IMR-90 (cell line): ENCODE measurements at regions not wholly inside any gene's neighbourhood (a gene's known extent, or its start where the extent isn't known, plus 50 kb on each side); places are given as distances from the start of the nearest gene placed in this dataset.

Experiments
- ATAC-seq: fragments of 200-7000 bp; cut with Tn5 transposase; 2 replicates; pipeline ENCODE4 v1.9.1; 2020; ENCODE audit warnings: low read depth, mild to moderate bottlenecking, moderate library complexity
- BruUV-seq: library from RNA; stranded (reverse); fragments of 400-500 nt; replicated peaks from 2 replicates; lab custom pipeline; 2021; lab: Mats Ljungman, UMichigan
- CTCF ChIA-PET: fragments of 300-600 bp; formaldehyde crosslinking; extraction: SDS; loops from one replicate; lab custom pipeline; 2021; ENCODE audit warnings: antibody characterized with exemption; lab: Yijun Ruan, JAX
- POLR2A ChIA-PET: fragments of 300-600 bp; sonication (Branson Sonifier 250); formaldehyde crosslinking; loops from one replicate; lab custom pipeline; 2022; ENCODE audit warnings: antibody characterized with exemption; ENCODE audit not compliant: unreplicated experiment; lab: Charles Lee
- DNase-seq: peaks from one replicate; pipeline ENCODE4 v3.0.0; 2013
- H2AFZ ChIP-seq: replicated peaks from 2 replicates; pipeline ENCODE3; 2013; ENCODE audit warnings: low read length, mild to moderate bottlenecking; ENCODE audit not compliant: poor library complexity
- H2AK5ac ChIP-seq: 2 replicates; pipeline ENCODE4 v1.6.1; 2013; ENCODE audit warnings: low read depth, low read length, inconsistent platforms
- H2AK9ac ChIP-seq: replicated peaks from 2 replicates; pipeline ENCODE3; 2013; ENCODE audit warnings: mild to moderate bottlenecking, low read depth, low read length, moderate library complexity; ENCODE audit not compliant: poor library complexity
- H2BK120ac ChIP-seq: 2 replicates; pipeline ENCODE4 v1.6.1; 2013; ENCODE audit warnings: low read depth, low read length, inconsistent platforms
- H2BK15ac ChIP-seq: 3 replicates; pipeline ENCODE4 v1.6.1; 2013; ENCODE audit warnings: low read depth, low read length, inconsistent platforms
- H2BK20ac ChIP-seq: 2 replicates; pipeline ENCODE4 v1.6.1; 2013; ENCODE audit warnings: low read depth, mild to moderate bottlenecking, inconsistent platforms, low read length, moderate library complexity
- H2BK5ac ChIP-seq: 2 replicates; pipeline ENCODE4 v1.6.1; 2013; ENCODE audit warnings: mild to moderate bottlenecking, low read depth, low read length, inconsistent platforms; ENCODE audit not compliant: poor library complexity, severe bottlenecking
- H3K14ac ChIP-seq: replicated peaks from 2 replicates; pipeline ENCODE4 v1.6.1; 2013; ENCODE audit warnings: low read depth, low read length, inconsistent platforms
- H3K18ac ChIP-seq: 2 replicates; pipeline ENCODE4 v1.6.1; 2013; ENCODE audit warnings: low read depth, low read length, control low read depth
- H3K23ac ChIP-seq: 2 replicates; pipeline ENCODE4 v1.6.1; 2013; ENCODE audit warnings: low read depth, low read length, inconsistent platforms
- H3K27ac ChIP-seq: 2 replicates; pipeline ENCODE4 v1.5.1; 2013; ENCODE audit warnings: mild to moderate bottlenecking, control low read depth, low read length; ENCODE audit not compliant: insufficient read depth
- H3K27me3 ChIP-seq: 2 replicates; pipeline ENCODE4 v1.6.1; 2013; ENCODE audit warnings: low read length; ENCODE audit not compliant: control insufficient read depth, insufficient read depth
- H3K36me3 ChIP-seq: 2 replicates; pipeline ENCODE4 v1.6.1; 2013; ENCODE audit warnings: low read length, mixed read lengths; ENCODE audit not compliant: control insufficient read depth, insufficient read depth
- H3K4ac ChIP-seq: 2 replicates; pipeline ENCODE4 v1.6.1; 2013; ENCODE audit warnings: low read depth, low read length, inconsistent platforms
- H3K4me1 ChIP-seq: 2 replicates; pipeline ENCODE4 v1.6.1; 2013; ENCODE audit warnings: low read length, mixed read lengths; ENCODE audit not compliant: control insufficient read depth, insufficient read depth
- H3K4me2 ChIP-seq: 2 replicates; pipeline ENCODE4 v1.6.1; 2013; ENCODE audit warnings: low read depth, mild to moderate bottlenecking, control low read depth, low read length, moderate library complexity
- H3K4me3 ChIP-seq: 2 replicates; pipeline ENCODE4 v1.5.1; 2013; ENCODE audit warnings: low read depth, mild to moderate bottlenecking, control low read depth, low read length, moderate library complexity; ENCODE audit not compliant: insufficient read depth
- H3K56ac ChIP-seq: 2 replicates; pipeline ENCODE4 v1.6.1; 2013; ENCODE audit warnings: low read length, inconsistent platforms; ENCODE audit not compliant: insufficient read depth; ENCODE audit errors: extremely low read depth
- H3K79me1 ChIP-seq, 2 experiments: 2 replicates each; pipeline ENCODE4 v1.6.1; 2013; ENCODE audit warnings: low read length in 2 of 2, inconsistent platforms in 1 of 2, low read depth in 1 of 2
- H3K9ac ChIP-seq: 2 replicates; pipeline ENCODE4 v1.6.1; 2013; ENCODE audit warnings: low read depth, low read length, control low read depth
- H3K9me1 ChIP-seq: 2 replicates; pipeline ENCODE4 v1.6.1; 2013; ENCODE audit warnings: low read length, inconsistent platforms; ENCODE audit not compliant: insufficient read depth
- H3K9me3 ChIP-seq: 2 replicates; pipeline ENCODE4 v1.6.1; 2013; ENCODE audit warnings: low read length; ENCODE audit not compliant: control insufficient read depth, insufficient read depth
- H4K20me1 ChIP-seq: 2 replicates; pipeline ENCODE4 v1.6.1; 2013; ENCODE audit warnings: low read length, inconsistent platforms; ENCODE audit not compliant: insufficient read depth
- H4K5ac ChIP-seq: 2 replicates; pipeline ENCODE4 v1.6.1; 2013; ENCODE audit warnings: mild to moderate bottlenecking, low read depth, low read length, control low read depth
- H4K8ac ChIP-seq, 2 experiments: 2 replicates each; pipeline ENCODE4 v1.6.1; 2013; ENCODE audit warnings: low read depth in 2 of 2, low read length in 2 of 2, control low read depth in 1 of 2, inconsistent platforms in 1 of 2
- H4K91ac ChIP-seq: 2 replicates; pipeline ENCODE4 v1.6.1; 2013; ENCODE audit warnings: low read depth, low read length, inconsistent platforms; ENCODE audit not compliant: insufficient read depth
- CEBPB ChIP-seq: IDR thresholded peaks from 2 replicates; pipeline ENCODE4 v1.6.1; 2012; ENCODE audit warnings: low read depth, low read length, improper control_type of control experiment
- WGBS, 2 experiments: methylation state at CpG; one replicate each; pipeline versions ENCODE4 v1.1.5 to v1.1.7; 2013; ENCODE audit warnings: missing lambda C conversion rate in 2 of 2; ENCODE audit not compliant: insufficient read length in 1 of 2; ENCODE audit errors: extremely low coverage in 2 of 2; 5-methylcytosine and 5-hydroxymethylcytosine counted together
- dilution Hi-C: fragments of 300-500 bp; cut with HindIII; formaldehyde crosslinking; loops from one replicate; pipeline ENCODE4 v1.14.3; 2018; ENCODE audit warnings: low sequenced_read_pairs; ENCODE audit not compliant: unreplicated experiment
- in situ Hi-C: fragments of 300-500 bp; cut with MboI; formaldehyde crosslinking; loops from 3 replicates; pipeline ENCODE4 v1.14.3; 2019; ENCODE audit warnings: low sequenced_read_pairs, inconsistent platforms, mixed read lengths
- intact Hi-C: fragments of 100-400 bp; cut with micrococcal nuclease; formaldehyde crosslinking; loops from 2 replicates; pipeline ENCODE4 v1.10.0; 2022

GRCh38 chr5:51203598-51203997, 179.7 kb upstream of the ISL1 start:
- H2BK5ac ChIP-seq = no peak overlapping the region
- H3K4me3 ChIP-seq = no peak overlapping the region
- no peak overlapping the region for H2AK5ac ChIP-seq
- no peak for TF ChIP-seq CEBPB
- no peak overlapping the region for H2BK120ac ChIP-seq
- H3K23ac ChIP-seq = no peak overlapping the region
- H3K4me2 ChIP-seq = no peak overlapping the region
- no peak overlapping the region for H2AFZ ChIP-seq
- no peak overlapping the region for H2BK15ac ChIP-seq
- H3K18ac ChIP-seq = no peak overlapping the region
- peaks cover 3% of the 10 kb centered on the region; the same call in 1 of the 2 replicates for H3K9me3 ChIP-seq
- in situ Hi-C loops (no loop called here), dilution Hi-C loops (no loop called here), intact Hi-C loops (no loop called here)
- POLR2A ChIA-PET = no interaction called here
- H3K14ac ChIP-seq = no peak overlapping the region
- H4K8ac ChIP-seq = no peak overlapping the region
- H4K20me1 ChIP-seq = no peaks in the 10 kb centered on the region
- no peak overlapping the region for H2AK9ac ChIP-seq
- H3K27me3 ChIP-seq = no peaks in the 10 kb centered on the region
- WGBS, 2 experiments = no CpG with 5 or more reads among the region's 1 CpG
- H3K27ac ChIP-seq = no peak overlapping the region
- H4K91ac ChIP-seq = no peak overlapping the region
- no peaks in the 10 kb centered on the region for H3K9me1 ChIP-seq
- H3K79me1 ChIP-seq = no peaks in the 10 kb centered on the region
- H2BK20ac ChIP-seq = no peak overlapping the region
- H3K4ac ChIP-seq = no peak overlapping the region
- no peaks in the 10 kb centered on the region for H3K4me1 ChIP-seq
- no peak overlapping the region for H3K9ac ChIP-seq
- CTCF ChIA-PET = no interaction called here
- DNase-seq (no peak), ATAC-seq (no peak)
- H3K36me3 ChIP-seq = no peaks in the 10 kb centered on the region
- BruUV-seq = no TSS peak
- no peak overlapping the region for H4K5ac ChIP-seq
- no peak overlapping the region for H3K56ac ChIP-seq
